NB4 (cell line): ENCODE measurements at regions not wholly inside any gene's neighbourhood (a gene's known extent, or its start where the extent isn't known, plus 50 kb on each side); places are given as distances from the start of the nearest gene placed in this dataset.

Experiments
- DNase-seq: peaks from one replicate; pipeline ENCODE4 v3.0.0; 2010; ENCODE audit warnings: low read depth
- H3K4me3 ChIP-seq: one replicate; pipeline ENCODE4 v1.5.1; 2011; ENCODE audit warnings: mild to moderate bottlenecking, low read depth, low read length, moderate library complexity
- MYC ChIP-seq: IDR thresholded peaks from 2 replicates; pipeline ENCODE4 v1.6.1; 2011; ENCODE audit warnings: low read depth, low read length
- POLR2A ChIP-seq: IDR thresholded peaks from 2 replicates; pipeline ENCODE4 v1.6.1; 2011; ENCODE audit warnings: mild to moderate bottlenecking; ENCODE audit not compliant: insufficient read length; ENCODE audit errors: extremely low read depth
- TF ChIP-seq, protein P1 (sequence below): IDR thresholded peaks from 2 replicates; pipeline ENCODE4 v1.6.1; 2011; ENCODE audit warnings: low read depth, low read length
- TF ChIP-seq, protein P2 (sequence below): IDR thresholded peaks from one replicate; pipeline ENCODE4 v1.5.1; 2012; ENCODE audit warnings: low read depth, low read length

DNA sequence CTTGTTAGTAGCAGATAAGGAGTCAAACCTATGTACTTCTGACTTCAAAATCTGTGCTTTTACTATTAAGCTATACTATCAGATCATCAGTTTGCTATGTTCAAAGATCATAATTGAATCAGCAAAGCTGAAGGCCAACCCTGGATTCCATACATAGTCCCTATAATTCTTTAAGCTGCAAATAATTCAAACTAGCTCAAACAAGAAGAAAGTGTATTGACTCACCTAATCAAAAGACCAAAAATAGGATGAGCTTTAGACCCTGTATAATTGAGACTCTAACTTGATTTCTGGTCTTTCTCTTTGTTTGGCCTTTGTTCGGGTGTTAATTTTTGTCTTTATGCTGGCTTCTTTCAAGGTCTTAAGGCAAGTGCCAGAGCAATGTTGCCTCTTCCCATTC, 213.7 kb downstream of the CWF19L2 start:
- no peak overlapping the region for H3K4me3 ChIP-seq
- TF ChIP-seq, protein P1, sequence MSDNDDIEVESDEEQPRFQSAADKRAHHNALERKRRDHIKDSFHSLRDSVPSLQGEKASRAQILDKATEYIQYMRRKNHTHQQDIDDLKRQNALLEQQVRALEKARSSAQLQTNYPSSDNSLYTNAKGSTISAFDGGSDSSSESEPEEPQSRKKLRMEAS, result no peak
- TF ChIP-seq MYC (no peak), POLR2A (no peak)
- TF ChIP-seq, protein P2, sequence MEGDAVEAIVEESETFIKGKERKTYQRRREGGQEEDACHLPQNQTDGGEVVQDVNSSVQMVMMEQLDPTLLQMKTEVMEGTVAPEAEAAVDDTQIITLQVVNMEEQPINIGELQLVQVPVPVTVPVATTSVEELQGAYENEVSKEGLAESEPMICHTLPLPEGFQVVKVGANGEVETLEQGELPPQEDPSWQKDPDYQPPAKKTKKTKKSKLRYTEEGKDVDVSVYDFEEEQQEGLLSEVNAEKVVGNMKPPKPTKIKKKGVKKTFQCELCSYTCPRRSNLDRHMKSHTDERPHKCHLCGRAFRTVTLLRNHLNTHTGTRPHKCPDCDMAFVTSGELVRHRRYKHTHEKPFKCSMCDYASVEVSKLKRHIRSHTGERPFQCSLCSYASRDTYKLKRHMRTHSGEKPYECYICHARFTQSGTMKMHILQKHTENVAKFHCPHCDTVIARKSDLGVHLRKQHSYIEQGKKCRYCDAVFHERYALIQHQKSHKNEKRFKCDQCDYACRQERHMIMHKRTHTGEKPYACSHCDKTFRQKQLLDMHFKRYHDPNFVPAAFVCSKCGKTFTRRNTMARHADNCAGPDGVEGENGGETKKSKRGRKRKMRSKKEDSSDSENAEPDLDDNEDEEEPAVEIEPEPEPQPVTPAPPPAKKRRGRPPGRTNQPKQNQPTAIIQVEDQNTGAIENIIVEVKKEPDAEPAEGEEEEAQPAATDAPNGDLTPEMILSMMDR, result no peak
- no peak for DNase-seq

DNA sequence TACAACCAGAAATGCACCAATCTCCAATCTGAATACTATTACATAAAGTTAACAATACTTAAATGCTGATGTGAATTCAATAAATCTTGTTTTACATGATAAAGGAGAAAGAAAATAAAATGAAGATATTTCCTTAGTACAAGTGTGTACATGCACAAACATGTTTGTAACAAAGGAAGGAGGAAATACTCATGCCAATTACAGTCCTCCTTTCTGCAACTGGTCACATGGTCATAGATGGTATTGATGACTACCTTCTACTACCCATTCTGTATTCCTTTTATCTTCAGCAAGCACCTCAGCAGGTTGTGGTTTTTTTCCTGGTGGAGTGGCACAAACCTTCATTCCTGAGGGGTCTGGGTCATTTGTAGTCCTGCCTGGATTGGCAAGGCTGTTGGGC, 214.2 kb upstream of the GUCY1A2 start:
- no peak overlapping the region for H3K4me3 ChIP-seq
- no peak for TF ChIP-seq POLR2A
- TF ChIP-seq, protein P1, result no peak
- TF ChIP-seq, protein P2, result no peak
- no peak for DNase-seq

DNA sequence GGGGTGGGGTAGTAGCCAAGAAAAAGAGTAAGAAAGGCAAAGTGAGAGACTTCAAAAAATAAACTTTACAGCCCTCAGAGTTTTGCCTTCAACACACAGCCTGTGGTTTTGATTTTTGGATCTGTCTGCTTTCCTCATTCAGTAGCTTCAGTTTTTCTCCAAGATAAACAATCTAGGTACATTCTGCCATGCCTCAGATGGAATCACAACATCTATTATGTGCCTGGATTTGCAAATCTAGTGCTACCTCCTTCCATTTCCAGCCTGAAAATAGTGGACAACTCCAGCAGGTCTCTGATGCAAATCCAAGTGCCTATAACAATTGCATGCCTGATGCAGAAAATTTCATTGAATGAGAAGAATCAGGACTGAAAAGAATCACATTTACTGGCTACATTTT, 206.6 kb upstream of the GUCY1A2 start:
- no peak for DNase-seq
- TF ChIP-seq POLR2A (no peak), MYC (no peak)
- TF ChIP-seq, protein P1, result no peak
- TF ChIP-seq, protein P2, result no peak
- H3K4me3 ChIP-seq, result no peak overlapping the region

DNA sequence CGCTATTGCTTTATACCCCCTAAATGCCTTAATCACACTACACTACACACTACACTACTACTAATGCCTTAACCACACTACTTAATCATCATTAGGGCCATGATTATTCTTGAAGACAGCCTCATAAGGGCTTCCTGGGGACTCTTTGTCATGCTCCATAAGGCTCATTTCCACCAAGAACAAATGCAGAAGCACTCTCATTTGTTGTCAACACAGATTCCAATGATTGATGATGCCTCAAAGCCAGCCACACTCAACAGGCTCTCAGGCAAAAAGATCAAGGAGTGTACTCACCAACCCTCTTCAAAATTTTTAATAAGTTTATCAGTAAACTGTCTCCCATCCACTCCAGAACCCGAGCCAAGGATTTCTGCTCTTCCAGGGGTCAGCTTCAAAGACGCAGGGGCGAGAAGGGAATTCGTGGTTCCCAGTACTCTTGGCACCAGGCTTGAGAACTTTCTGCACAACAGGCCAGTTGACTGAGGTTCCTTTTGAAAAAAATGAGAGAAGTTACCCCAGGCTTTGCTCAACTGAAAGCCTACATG, 204.7 kb upstream of the GUCY1A2 start:
- DNase-seq, result no peak
- no peak overlapping the region for H3K4me3 ChIP-seq
- TF ChIP-seq, protein P1, result no peak
- TF ChIP-seq POLR2A (no peak), MYC (no peak)
- TF ChIP-seq, protein P2, result no peak

DNA sequence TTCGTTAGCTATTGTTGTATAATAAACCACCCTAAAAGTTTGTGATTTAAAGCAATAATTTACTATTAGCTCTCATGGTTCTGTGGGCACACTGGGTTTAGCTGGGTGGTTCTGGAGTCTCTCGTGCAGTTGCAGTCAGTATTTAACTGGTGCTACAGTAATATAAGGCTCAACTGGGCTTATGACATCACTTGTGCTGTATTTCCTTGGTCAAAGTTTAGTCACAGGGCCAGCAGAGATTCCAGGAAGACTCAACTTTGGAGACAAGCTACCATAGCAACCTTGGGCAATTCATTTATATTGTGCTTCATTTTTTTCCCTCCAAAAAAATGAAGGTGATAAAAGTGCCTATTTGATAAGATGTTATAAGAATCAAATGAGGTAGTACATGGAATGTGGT, 204.2 kb upstream of the GUCY1A2 start:
- TF ChIP-seq MYC, result no peak
- TF ChIP-seq, protein P2, result no peak
- TF ChIP-seq, protein P1, result no peak
- no peak for TF ChIP-seq POLR2A
- no peak overlapping the region for H3K4me3 ChIP-seq

More for the DNA sequence above, 204.2 kb upstream of the GUCY1A2 start:
- no peak for DNase-seq
